Testis (tissue), 2 donors: ENCODE measurements at regions not wholly inside any gene's neighbourhood (a gene's known extent, or its start where the extent isn't known, plus 50 kb on each side); places are given as distances from the start of the nearest gene placed in this dataset.
"Not testable (repeated sequence)": the region's sequence is repeated elsewhere in the genome, so short reads cannot be mapped to it uniquely, and the experiment has no call there.

ENCODE experiments used
- DNase-seq: peaks from one replicate; pipeline ENCODE4 v3.0.0-alpha.2; 2019
- H3K27ac ChIP-seq, 2 donors: fragments of 200-600 bp; sonication (generic); one replicate each; pipeline ENCODE4 v1.5.1; 2019
- H3K27me3 ChIP-seq: fragments of 200-600 bp; sonication (generic); one replicate; pipeline ENCODE4 v1.5.1; 2019
- H3K36me3 ChIP-seq: fragments of 200-600 bp; sonication (generic); one replicate; pipeline ENCODE4 v1.5.1; 2017; ENCODE audit warnings: low read depth; ENCODE audit errors: missing control alignments
- H3K4me1 ChIP-seq: fragments of 200-600 bp; sonication (generic); one replicate; pipeline ENCODE4 v1.5.1; 2019
- H3K4me3 ChIP-seq, 2 donors: fragments of 200-600 bp; sonication (generic); one replicate each; pipeline ENCODE4 v1.5.1; 2017 to 2019
- H3K9me3 ChIP-seq: fragments of 200-600 bp; sonication (generic); one replicate; pipeline ENCODE4 v1.5.1; 2017
- POLR2A ChIP-seq: fragments of 450-650 bp; IDR thresholded peaks from one replicate; pipeline ENCODE4 v1.6.1; 2017; ENCODE audit warnings: antibody characterized with exemption, mild to moderate bottlenecking, moderate library complexity
- WGBS, 2 donors: methylation state at CpG; one replicate each; pipeline ENCODE4 v1.1.5; 2018; 5-methylcytosine and 5-hydroxymethylcytosine counted together
- intact Hi-C: fragments of 100-400 bp; cut with DNase I; formaldehyde crosslinking; loops from one replicate; pipeline ENCODE4 v1.15.1; 2023; ENCODE audit warnings: low total_unique reads
- TF ChIP-seq, protein P1 (sequence below), 3 experiments: fragments of 450-650 bp in 2 of 3; fragments of 200-600 bp in 1 of 3; sonication (generic) in 1 of 3; IDR thresholded peaks; one replicate each; pipeline ENCODE4 v1.5.1; 2016 to 2019; ENCODE audit warnings: antibody characterized with exemption in 3 of 3, mild to moderate bottlenecking in 2 of 3, moderate library complexity in 1 of 3

GRCh38 chr10:77726732-77727131 is 89.1 kb upstream of the KCNMA1 start:
- intact Hi-C loops, result no loop called here
- Histone ChIP-seq H3K4me1 (no peaks in the 10 kb centered on the region), H3K4me3 (no peak overlapping the region), H3K9me3 (no peaks in the 10 kb centered on the region), H3K36me3 (no peaks in the 10 kb centered on the region), H3K27ac (no peak overlapping the region), H3K27me3 (no peaks in the 10 kb centered on the region)
- TF ChIP-seq, protein P1, sequence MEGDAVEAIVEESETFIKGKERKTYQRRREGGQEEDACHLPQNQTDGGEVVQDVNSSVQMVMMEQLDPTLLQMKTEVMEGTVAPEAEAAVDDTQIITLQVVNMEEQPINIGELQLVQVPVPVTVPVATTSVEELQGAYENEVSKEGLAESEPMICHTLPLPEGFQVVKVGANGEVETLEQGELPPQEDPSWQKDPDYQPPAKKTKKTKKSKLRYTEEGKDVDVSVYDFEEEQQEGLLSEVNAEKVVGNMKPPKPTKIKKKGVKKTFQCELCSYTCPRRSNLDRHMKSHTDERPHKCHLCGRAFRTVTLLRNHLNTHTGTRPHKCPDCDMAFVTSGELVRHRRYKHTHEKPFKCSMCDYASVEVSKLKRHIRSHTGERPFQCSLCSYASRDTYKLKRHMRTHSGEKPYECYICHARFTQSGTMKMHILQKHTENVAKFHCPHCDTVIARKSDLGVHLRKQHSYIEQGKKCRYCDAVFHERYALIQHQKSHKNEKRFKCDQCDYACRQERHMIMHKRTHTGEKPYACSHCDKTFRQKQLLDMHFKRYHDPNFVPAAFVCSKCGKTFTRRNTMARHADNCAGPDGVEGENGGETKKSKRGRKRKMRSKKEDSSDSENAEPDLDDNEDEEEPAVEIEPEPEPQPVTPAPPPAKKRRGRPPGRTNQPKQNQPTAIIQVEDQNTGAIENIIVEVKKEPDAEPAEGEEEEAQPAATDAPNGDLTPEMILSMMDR (IDR thresholded peaks at IDR 0.05), result no peak
- no peak for TF ChIP-seq POLR2A
- no peak for DNase-seq
- WGBS, 2 donors, result 86 to 88% methylated on average over 3 of the region's 3 CpGs

DNA sequence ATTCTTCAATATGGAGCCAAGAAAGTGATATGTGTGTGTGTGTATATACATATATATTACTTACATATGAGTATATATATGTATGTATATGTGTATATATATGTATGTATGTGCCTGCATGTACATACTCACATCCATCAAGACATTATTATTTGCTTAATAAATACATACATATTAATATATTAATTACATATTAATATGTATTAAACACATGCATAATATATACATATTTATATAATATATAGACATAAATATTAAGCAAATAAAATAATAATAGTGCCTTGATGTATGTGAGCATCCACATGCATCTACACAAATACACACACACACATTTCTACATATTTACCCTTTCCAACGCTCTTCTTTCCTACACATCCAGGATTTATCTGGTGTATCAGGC is 88.7 kb upstream of the KCNMA1 start:
- TF ChIP-seq POLR2A, result no peak
- TF ChIP-seq, protein P1 (IDR thresholded peaks at IDR 0.05), result no peak
- no peak for DNase-seq
- H3K4me3 ChIP-seq, result no peak overlapping the region
- H3K36me3 ChIP-seq, result no peaks in the 10 kb centered on the region
- no peak overlapping the region for H3K27ac ChIP-seq
- no peaks in the 10 kb centered on the region for H3K27me3 ChIP-seq
- intact Hi-C loops, result no loop called here
- H3K9me3 ChIP-seq, result no peaks in the 10 kb centered on the region
- 49 to 98% methylated on average over 1 of the region's 1 CpG for WGBS, 2 donors
- H3K4me1 ChIP-seq, result no peaks in the 10 kb centered on the region

DNA sequence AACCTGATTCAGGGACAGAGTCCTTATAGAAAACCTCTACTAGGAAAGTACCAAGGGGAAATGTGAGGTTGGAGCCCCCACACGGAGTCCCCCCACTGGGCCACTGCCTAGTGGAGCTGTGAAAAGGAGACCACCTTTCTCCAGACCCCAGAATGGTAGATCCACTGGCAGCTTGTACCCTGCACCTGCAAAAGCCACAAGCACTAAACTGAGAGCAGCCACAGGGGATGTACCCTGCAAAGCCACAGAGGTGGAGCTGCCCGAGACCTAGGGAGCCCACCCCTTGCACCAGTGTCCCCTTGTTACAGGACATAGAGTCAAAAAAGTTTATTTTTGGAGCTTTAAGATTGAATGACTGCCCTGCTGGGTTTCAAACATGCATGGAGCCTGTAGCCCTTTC is 87.2 kb upstream of the KCNMA1 start:
- Histone ChIP-seq H3K36me3 (no peaks in the 10 kb centered on the region), H3K9me3 (no peaks in the 10 kb centered on the region), H3K4me3 (no peak overlapping the region), H3K4me1 (no peaks in the 10 kb centered on the region), H3K27ac (no peak overlapping the region), H3K27me3 (no peaks in the 10 kb centered on the region)
- TF ChIP-seq POLR2A, result no peak
- TF ChIP-seq, protein P1 (IDR thresholded peaks at IDR 0.05), result no peak
- DNase-seq, result no peak
- intact Hi-C loops, result no loop called here
- 90 to 100% methylated on average over 1 to 2 of the region's 2 CpGs for WGBS, 2 donors

DNA sequence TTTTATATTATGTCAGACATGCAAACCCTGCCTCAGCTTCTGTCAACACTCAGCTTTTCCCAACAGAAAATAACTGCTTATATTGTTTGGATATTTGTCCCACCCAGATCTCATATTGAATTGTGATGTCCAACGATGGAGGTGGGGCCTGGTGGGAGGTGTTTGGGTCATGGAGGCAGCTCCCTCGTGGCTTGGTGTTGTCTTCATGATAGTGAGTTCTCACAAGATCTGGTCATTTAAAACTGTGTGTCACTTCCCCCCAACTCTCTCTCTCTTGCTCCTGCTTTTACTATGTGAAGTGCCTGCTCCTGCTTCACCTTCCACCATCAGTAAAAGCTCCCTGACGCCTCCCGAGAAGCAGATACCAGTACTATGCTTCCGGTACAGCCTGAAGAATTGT is 85.8 kb upstream of the KCNMA1 start:
- H3K36me3 ChIP-seq, result no peaks in the 10 kb centered on the region
- no peaks in the 10 kb centered on the region for H3K4me1 ChIP-seq
- H3K27ac ChIP-seq, result no peak overlapping the region
- 59 to 70% methylated on average over 5 of the region's 5 CpGs for whole genome bisulfite sequencing, 2 donors
- intact Hi-C loops, result no loop called here
- no peaks in the 10 kb centered on the region for H3K27me3 ChIP-seq
- TF ChIP-seq POLR2A, result no peak
- TF ChIP-seq, protein P1 (IDR thresholded peaks at IDR 0.05), result no peak
- H3K4me3 ChIP-seq, result no peak overlapping the region
- no peaks in the 10 kb centered on the region for H3K9me3 ChIP-seq
- no peak for DNase-seq

DNA sequence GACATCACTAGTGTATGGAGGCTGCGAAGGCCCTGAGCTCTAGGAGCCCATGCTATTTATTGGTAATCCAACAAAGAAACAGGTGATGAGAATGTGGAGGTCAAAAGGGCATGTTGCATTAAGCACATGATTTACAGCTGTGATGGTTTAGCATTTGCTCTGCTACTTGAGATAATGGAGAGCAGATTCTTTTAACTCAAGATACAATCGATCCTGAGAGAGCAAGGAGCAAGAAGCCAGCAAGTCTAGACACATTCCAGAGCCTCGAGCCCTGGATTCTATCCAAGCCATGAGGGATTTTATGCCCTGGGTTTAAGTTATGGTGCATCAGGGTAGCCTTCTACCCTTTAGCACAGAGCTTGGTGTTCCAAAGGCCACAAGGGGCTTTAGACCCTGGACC is 85.3 kb upstream of the KCNMA1 start:
- WGBS, 2 donors, result 57 to 62% methylated on average over 3 of the region's 3 CpGs

More for the DNA sequence above, 85.3 kb upstream of the KCNMA1 start:
- H3K4me3 ChIP-seq, DNase-seq, H3K27ac ChIP-seq, H3K27me3 ChIP-seq, H3K9me3 ChIP-seq, H3K36me3 ChIP-seq, H3K4me1 ChIP-seq, intact Hi-C loops: not testable (repeated sequence)
